ENCODE measurements at regions not wholly inside any gene's neighbourhood (a gene's known extent, or its start where the extent isn't known, plus 50 kb on each side); places are given as distances from the start of the nearest gene placed in this dataset.

GRCh38 chr6:22738194-22738593, 168.8 kb downstream of the HDGFL1 start:
- ChIA-PET CTCF (interaction anchor here (0.6 kb wide), 1 partner anchor 77 kb away, joined by 3 read pairs; no protein-coding TSS in a partner anchor), POLR2A (ENCODE audit: low non-redundant PET) (no interaction called here)
- no peak for DNase-seq (ENCODE audit: low spot score)
- no peak overlapping the region for H3K27ac ChIP-seq
- no peak for TF ChIP-seq CTCF (conservative IDR thresholded peaks at IDR 0.05; ENCODE audit: low read depth)

GRCh38 chr6:22747571-22747970, 178.2 kb downstream of the HDGFL1 start:
- no peak overlapping the region for H3K27ac ChIP-seq
- TF ChIP-seq CTCF (conservative IDR thresholded peaks at IDR 0.05; ENCODE audit: low read depth): no peak
- CTCF ChIA-PET: no interaction called here
- POLR2A ChIA-PET (ENCODE audit: low non-redundant PET): no interaction called here
- DNase-seq (ENCODE audit: low spot score): no peak

- ChIA-PET CTCF (no interaction called here), POLR2A (ENCODE audit: low non-redundant PET) (no interaction called here)
- TF ChIP-seq CTCF (conservative IDR thresholded peaks at IDR 0.05; ENCODE audit: low read depth): no peak
- H3K27ac ChIP-seq: no peak overlapping the region
- no peak for DNase-seq (ENCODE audit: low spot score)
Observed at GRCh38 chr6:22748681-22749080, 179.3 kb downstream of the HDGFL1 start.

GRCh38 chr6:22749696-22750095, 180.3 kb downstream of the HDGFL1 start:
- H3K27ac ChIP-seq: no peak overlapping the region
- ChIA-PET POLR2A (ENCODE audit: low non-redundant PET) (no interaction called here), CTCF (no interaction called here)

GRCh38 chr6:22751223-22751622, 181.9 kb downstream of the HDGFL1 start:
- ChIA-PET CTCF (no interaction called here), POLR2A (ENCODE audit: low non-redundant PET) (no interaction called here)
- H3K27ac ChIP-seq: no peak overlapping the region
- no peak for DNase-seq (ENCODE audit: low spot score)
- no peak for TF ChIP-seq CTCF (conservative IDR thresholded peaks at IDR 0.05; ENCODE audit: low read depth)

More at GRCh38 chr6:22749696-22750095, 180.3 kb downstream of the HDGFL1 start:
- DNase-seq (ENCODE audit: low spot score): no peak
- no peak for TF ChIP-seq CTCF (conservative IDR thresholded peaks at IDR 0.05; ENCODE audit: low read depth)

- ChIA-PET POLR2A (ENCODE audit: low non-redundant PET) (no interaction called here), CTCF (no interaction called here)
- no peak overlapping the region for H3K27ac ChIP-seq
- TF ChIP-seq CTCF (conservative IDR thresholded peaks at IDR 0.05; ENCODE audit: low read depth): no peak
- no peak for DNase-seq (ENCODE audit: low spot score)
Observed at GRCh38 chr6:22752522-22752921, 183.2 kb downstream of the HDGFL1 start.

GRCh38 chr6:22754061-22754460, 184.7 kb downstream of the HDGFL1 start:
- no peak for TF ChIP-seq CTCF (conservative IDR thresholded peaks at IDR 0.05; ENCODE audit: low read depth)
- no peak overlapping the region for H3K27ac ChIP-seq
- ChIA-PET CTCF (no interaction called here), POLR2A (ENCODE audit: low non-redundant PET) (no interaction called here)
- no peak for DNase-seq (ENCODE audit: low spot score)
